GM12878 (cell line): ENCODE measurements at regions not wholly inside any gene's neighbourhood (a gene's known extent, or its start where the extent isn't known, plus 50 kb on each side); places are given as distances from the start of the nearest gene placed in this dataset.

Source experiments
- ATAC-seq: fragments of 200-7000 bp; cut with Tn5 transposase; 3 replicates; pipeline ENCODE4 v1.9.1; 2020; ENCODE audit warnings: mild to moderate bottlenecking, moderate library complexity
- BruUV-seq: library from RNA; stranded (reverse); fragments of 400-500 nt; replicated peaks from 2 replicates; lab custom pipeline; 2021; lab: Mats Ljungman, UMichigan
- CTCF ChIA-PET: fragments of 300-600 bp; sonication (Branson Sonifier 250); formaldehyde crosslinking; extraction: SDS; loops from one replicate; lab custom pipeline; 2021; ENCODE audit warnings: inconsistent platforms; lab: Yijun Ruan, JAX
- POLR2A ChIA-PET: fragments of 350-600 bp; formaldehyde crosslinking; extraction: SDS; loops from one replicate; lab custom pipeline; 2021; ENCODE audit warnings: inconsistent platforms; lab: Charles Lee
- RAD21 ChIA-PET: fragments of 300-600 bp; sonication (Branson Sonifier 250); formaldehyde crosslinking; loops from one replicate; lab custom pipeline; 2023; ENCODE audit warnings: antibody characterized with exemption; ENCODE audit not compliant: unreplicated experiment; lab: Charles Lee
- SMC1A ChIA-PET: fragments of 300-600 bp; sonication (Branson Sonifier 250); formaldehyde crosslinking; loops from one replicate; lab custom pipeline; 2023; ENCODE audit not compliant: unreplicated experiment, uncharacterized antibody; lab: Charles Lee
- DNase-seq: peaks from one replicate; pipeline ENCODE4 v3.0.0-alpha.2; 2011; ENCODE audit warnings: low read depth, low spot score
- FAIRE-seq: peaks from 3 replicates; lab custom pipeline; 2011; peaks lifted over from hg19 to GRCh38; lab: Jason Lieb, UNC
- H2AFZ ChIP-seq: 2 replicates; pipeline ENCODE4 v1.6.0; 2011; ENCODE audit warnings: low read depth, low read length, control low read depth; ENCODE audit not compliant: control insufficient read depth
- H3K27ac ChIP-seq: 2 replicates; pipeline ENCODE4 v1.5.1; 2011; ENCODE audit warnings: control low read depth; ENCODE audit not compliant: control insufficient read depth, insufficient read depth
- H3K27me3 ChIP-seq, 2 experiments: replicated peaks in 1 of 2; 2 replicates each; pipeline versions ENCODE4 v1.6.0 to v1.6.1; 2011; ENCODE audit warnings: low read length in 1 of 2; ENCODE audit not compliant: control insufficient read depth in 2 of 2, insufficient read depth in 2 of 2
- H3K36me3 ChIP-seq, 2 experiments: 2 replicates each; pipeline ENCODE4 v1.5.1; 2011; ENCODE audit warnings: low read length in 1 of 2; ENCODE audit not compliant: control insufficient read depth in 2 of 2, insufficient read depth in 2 of 2
- H3K4me1 ChIP-seq: 2 replicates; pipeline ENCODE4 v1.6.1; 2011; ENCODE audit warnings: mild to moderate bottlenecking, low read length, moderate library complexity, mixed read lengths; ENCODE audit not compliant: control insufficient read depth, insufficient read depth
- H3K4me2 ChIP-seq: 2 replicates; pipeline ENCODE4 v1.6.0; 2011; ENCODE audit warnings: control low read depth; ENCODE audit not compliant: control insufficient read depth, insufficient read depth
- H3K4me3 ChIP-seq: fragments of 200-600 bp; sonication (generic); 2 replicates; pipeline ENCODE4 v1.5.1; 2016
- H3K79me2 ChIP-seq: 2 replicates; pipeline ENCODE4 v1.6.0; 2011; ENCODE audit warnings: low read length; ENCODE audit not compliant: control insufficient read depth, insufficient read depth
- H3K9ac ChIP-seq: 2 replicates; pipeline ENCODE4 v1.8.0; 2011; ENCODE audit warnings: low read length, control low read depth, mixed read lengths; ENCODE audit not compliant: control insufficient read depth, insufficient read depth
- H3K9me3 ChIP-seq: replicated peaks from 3 replicates; pipeline ENCODE4 v1.5.1; 2011; ENCODE audit warnings: mild to moderate bottlenecking, low read length; ENCODE audit not compliant: control insufficient read depth, insufficient read depth
- H4K20me1 ChIP-seq: 2 replicates; pipeline ENCODE4 v1.6.0; 2011; ENCODE audit not compliant: control insufficient read depth, insufficient read depth
- BRCA1 ChIP-seq: IDR thresholded peaks from 2 replicates; pipeline ENCODE4 v1.6.1; 2011; ENCODE audit warnings: low read depth, low read length, improper control_type of control experiment
- FOXK2 ChIP-seq: fragments of 450-650 bp; IDR thresholded peaks from 2 replicates; pipeline ENCODE4 v1.6.1; 2017; ENCODE audit warnings: mild to moderate bottlenecking, moderate library complexity
- KLF5 ChIP-seq: fragments of 450-650 bp; IDR thresholded peaks from 2 replicates; pipeline ENCODE4 v1.6.1; 2014; ENCODE audit warnings: mild to moderate bottlenecking; ENCODE audit not compliant: partially characterized antibody
- MEF2A ChIP-seq: IDR thresholded peaks from 2 replicates; pipeline ENCODE4 v1.6.1; 2011; ENCODE audit warnings: low read depth, mild to moderate bottlenecking, low read length, moderate library complexity; ENCODE audit not compliant: insufficient read depth
- MXI1 ChIP-seq: fragments of 150-350 bp; IDR thresholded peaks from 2 replicates; pipeline ENCODE4 v1.6.1; 2011; ENCODE audit warnings: low read depth, mild to moderate bottlenecking, inconsistent platforms, low read length, improper control_type of control experiment
- PAX5 ChIP-seq: IDR thresholded peaks from 2 replicates; pipeline ENCODE4 v1.6.1; 2011; ENCODE audit warnings: low read depth, low read length, borderline replicate concordance
- SMC3 ChIP-seq: IDR thresholded peaks from 2 replicates; pipeline ENCODE4 v1.6.1; 2011; ENCODE audit warnings: low read length, improper control_type of control experiment, borderline replicate concordance
- SRF ChIP-seq, 2 experiments: IDR thresholded peaks; 2 replicates each; pipeline ENCODE4 v1.6.1; 2011; ENCODE audit warnings: low read depth in 2 of 2, low read length in 2 of 2, mild to moderate bottlenecking in 1 of 2, moderate library complexity in 1 of 2
- WGBS: methylation state at CpG from one replicate; pipeline ENCODE4 v1.1.6; 2016; ENCODE audit warnings: low lambda C conversion rate; ENCODE audit not compliant: insufficient replicate concordance, insufficient coverage; ENCODE audit errors: missing lambda C conversion rate; 5-methylcytosine and 5-hydroxymethylcytosine counted together
- in situ Hi-C: fragments of 300-500 bp; cut with MboI; formaldehyde crosslinking; loops from 9 replicates; pipeline ENCODE4 v1.14.3; 2018; ENCODE audit warnings: mixed read lengths
- intact Hi-C: fragments of 100-400 bp; cut with micrococcal nuclease; formaldehyde crosslinking; loops from one replicate; pipeline ENCODE4 v1.14.2; 2022; ENCODE audit not compliant: unreplicated experiment
- TF ChIP-seq, protein P1 (sequence below): IDR thresholded peaks from 2 replicates; pipeline ENCODE4 v1.6.1; 2012; ENCODE audit warnings: low read depth, low read length, improper control_type of control experiment

DNA sequence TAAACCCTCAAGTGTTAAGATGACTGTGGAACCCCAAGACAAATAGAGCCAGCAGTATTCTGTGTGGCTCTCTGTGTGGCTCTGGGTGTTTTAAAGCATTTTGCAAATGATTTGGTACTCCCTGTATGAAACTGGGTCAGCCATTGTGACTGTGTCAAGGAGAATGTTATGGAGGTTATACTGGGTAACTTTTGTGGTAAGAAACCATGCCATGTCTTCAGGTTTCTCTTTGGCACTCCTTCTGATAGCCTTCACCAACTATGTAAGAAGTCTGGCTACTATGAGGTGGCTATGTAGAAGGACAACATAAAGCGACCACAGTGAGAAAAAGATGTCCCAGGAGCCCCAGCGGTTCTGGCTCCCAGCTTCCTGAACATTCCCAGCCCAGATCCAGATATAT, 226.6 kb upstream of the RHOBTB1 start:
- ATAC-seq, result no peak
- intact Hi-C loops, result no loop called here
- Histone ChIP-seq H4K20me1 (no peaks in the 10 kb centered on the region), H3K9ac (no peak overlapping the region), H3K36me3 (no peaks in the 10 kb centered on the region), H3K4me3 (no peak overlapping the region), H3K27me3 (no peaks in the 10 kb centered on the region; a peak in 1 of 4 replicates), H3K4me2 (no peak overlapping the region), H3K4me1 (no peaks in the 10 kb centered on the region), H3K27ac (no peak overlapping the region), H3K9me3 (no peaks in the 10 kb centered on the region), H3K79me2 (no peaks in the 10 kb centered on the region), H2AFZ (no peak overlapping the region)
- POLR2A ChIA-PET, result no interaction called here
- no peak for DNase-seq
- TF ChIP-seq SRF (IDR thresholded peaks at IDR 0.05; ENCODE audit: low read depth in 2 of 2, low read length in 2 of 2), result no peak
- no peak for TF ChIP-seq MXI1
- TF ChIP-seq PAX5, result no peak
- TF ChIP-seq FOXK2, result no peak
- no peak for TF ChIP-seq BRCA1
- TF ChIP-seq KLF5, result no peak
- TF ChIP-seq, protein P1, sequence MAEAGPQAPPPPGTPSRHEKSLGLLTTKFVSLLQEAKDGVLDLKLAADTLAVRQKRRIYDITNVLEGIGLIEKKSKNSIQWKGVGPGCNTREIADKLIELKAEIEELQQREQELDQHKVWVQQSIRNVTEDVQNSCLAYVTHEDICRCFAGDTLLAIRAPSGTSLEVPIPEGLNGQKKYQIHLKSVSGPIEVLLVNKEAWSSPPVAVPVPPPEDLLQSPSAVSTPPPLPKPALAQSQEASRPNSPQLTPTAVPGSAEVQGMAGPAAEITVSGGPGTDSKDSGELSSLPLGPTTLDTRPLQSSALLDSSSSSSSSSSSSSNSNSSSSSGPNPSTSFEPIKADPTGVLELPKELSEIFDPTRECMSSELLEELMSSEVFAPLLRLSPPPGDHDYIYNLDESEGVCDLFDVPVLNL, result no peak
- no peak for TF ChIP-seq SMC3
- TF ChIP-seq MEF2A, result no peak
- BruUV-seq, result no TSS peak
- SMC1A ChIA-PET, result no interaction called here
- in situ Hi-C loops, result no loop called here
- CTCF ChIA-PET, result no interaction called here
- no peak for FAIRE-seq
- whole genome bisulfite sequencing, result 4% methylated on average over 2 of the region's 2 CpGs
- RAD21 ChIA-PET, result no interaction called here
